IMR-90 (cell line): ENCODE measurements at regions not wholly inside any gene's neighbourhood (a gene's known extent, or its start where the extent isn't known, plus 50 kb on each side); places are given as distances from the start of the nearest gene placed in this dataset.

Experiments used
- ATAC-seq: fragments of 200-7000 bp; cut with Tn5 transposase; 2 replicates; pipeline ENCODE4 v1.9.1; 2020; ENCODE audit warnings: low read depth, mild to moderate bottlenecking, moderate library complexity
- BruUV-seq: library from RNA; stranded (reverse); fragments of 400-500 nt; replicated peaks from 2 replicates; lab custom pipeline; 2021; lab: Mats Ljungman, UMichigan
- CTCF ChIA-PET: fragments of 300-600 bp; formaldehyde crosslinking; extraction: SDS; loops from one replicate; lab custom pipeline; 2021; ENCODE audit warnings: antibody characterized with exemption; lab: Yijun Ruan, JAX
- POLR2A ChIA-PET: fragments of 300-600 bp; sonication (Branson Sonifier 250); formaldehyde crosslinking; loops from one replicate; lab custom pipeline; 2022; ENCODE audit warnings: antibody characterized with exemption; ENCODE audit not compliant: unreplicated experiment; lab: Charles Lee
- DNase-seq: peaks from one replicate; pipeline ENCODE4 v3.0.0; 2013
- H2AFZ ChIP-seq: replicated peaks from 2 replicates; pipeline ENCODE3; 2013; ENCODE audit warnings: low read length, mild to moderate bottlenecking; ENCODE audit not compliant: poor library complexity
- H2AK5ac ChIP-seq: 2 replicates; pipeline ENCODE4 v1.6.1; 2013; ENCODE audit warnings: low read depth, low read length, inconsistent platforms
- H2AK9ac ChIP-seq: replicated peaks from 2 replicates; pipeline ENCODE3; 2013; ENCODE audit warnings: mild to moderate bottlenecking, low read depth, low read length, moderate library complexity; ENCODE audit not compliant: poor library complexity
- H2BK120ac ChIP-seq: 2 replicates; pipeline ENCODE4 v1.6.1; 2013; ENCODE audit warnings: low read depth, low read length, inconsistent platforms
- H2BK15ac ChIP-seq: 3 replicates; pipeline ENCODE4 v1.6.1; 2013; ENCODE audit warnings: low read depth, low read length, inconsistent platforms
- H2BK20ac ChIP-seq: 2 replicates; pipeline ENCODE4 v1.6.1; 2013; ENCODE audit warnings: low read depth, mild to moderate bottlenecking, inconsistent platforms, low read length, moderate library complexity
- H2BK5ac ChIP-seq: 2 replicates; pipeline ENCODE4 v1.6.1; 2013; ENCODE audit warnings: mild to moderate bottlenecking, low read depth, low read length, inconsistent platforms; ENCODE audit not compliant: poor library complexity, severe bottlenecking
- H3K14ac ChIP-seq: replicated peaks from 2 replicates; pipeline ENCODE4 v1.6.1; 2013; ENCODE audit warnings: low read depth, low read length, inconsistent platforms
- H3K18ac ChIP-seq: 2 replicates; pipeline ENCODE4 v1.6.1; 2013; ENCODE audit warnings: low read depth, low read length, control low read depth
- H3K23ac ChIP-seq: 2 replicates; pipeline ENCODE4 v1.6.1; 2013; ENCODE audit warnings: low read depth, low read length, inconsistent platforms
- H3K27ac ChIP-seq: 2 replicates; pipeline ENCODE4 v1.5.1; 2013; ENCODE audit warnings: mild to moderate bottlenecking, control low read depth, low read length; ENCODE audit not compliant: insufficient read depth
- H3K27me3 ChIP-seq: 2 replicates; pipeline ENCODE4 v1.6.1; 2013; ENCODE audit warnings: low read length; ENCODE audit not compliant: control insufficient read depth, insufficient read depth
- H3K36me3 ChIP-seq: 2 replicates; pipeline ENCODE4 v1.6.1; 2013; ENCODE audit warnings: low read length, mixed read lengths; ENCODE audit not compliant: control insufficient read depth, insufficient read depth
- H3K4ac ChIP-seq: 2 replicates; pipeline ENCODE4 v1.6.1; 2013; ENCODE audit warnings: low read depth, low read length, inconsistent platforms
- H3K4me1 ChIP-seq: 2 replicates; pipeline ENCODE4 v1.6.1; 2013; ENCODE audit warnings: low read length, mixed read lengths; ENCODE audit not compliant: control insufficient read depth, insufficient read depth
- H3K4me2 ChIP-seq: 2 replicates; pipeline ENCODE4 v1.6.1; 2013; ENCODE audit warnings: low read depth, mild to moderate bottlenecking, control low read depth, low read length, moderate library complexity
- H3K4me3 ChIP-seq: 2 replicates; pipeline ENCODE4 v1.5.1; 2013; ENCODE audit warnings: low read depth, mild to moderate bottlenecking, control low read depth, low read length, moderate library complexity; ENCODE audit not compliant: insufficient read depth
- H3K56ac ChIP-seq: 2 replicates; pipeline ENCODE4 v1.6.1; 2013; ENCODE audit warnings: low read length, inconsistent platforms; ENCODE audit not compliant: insufficient read depth; ENCODE audit errors: extremely low read depth
- H3K79me1 ChIP-seq, 2 experiments: 2 replicates each; pipeline ENCODE4 v1.6.1; 2013; ENCODE audit warnings: low read length in 2 of 2, inconsistent platforms in 1 of 2, low read depth in 1 of 2
- H3K9ac ChIP-seq: 2 replicates; pipeline ENCODE4 v1.6.1; 2013; ENCODE audit warnings: low read depth, low read length, control low read depth
- H3K9me1 ChIP-seq: 2 replicates; pipeline ENCODE4 v1.6.1; 2013; ENCODE audit warnings: low read length, inconsistent platforms; ENCODE audit not compliant: insufficient read depth
- H3K9me3 ChIP-seq: 2 replicates; pipeline ENCODE4 v1.6.1; 2013; ENCODE audit warnings: low read length; ENCODE audit not compliant: control insufficient read depth, insufficient read depth
- H4K20me1 ChIP-seq: 2 replicates; pipeline ENCODE4 v1.6.1; 2013; ENCODE audit warnings: low read length, inconsistent platforms; ENCODE audit not compliant: insufficient read depth
- H4K5ac ChIP-seq: 2 replicates; pipeline ENCODE4 v1.6.1; 2013; ENCODE audit warnings: mild to moderate bottlenecking, low read depth, low read length, control low read depth
- H4K8ac ChIP-seq, 2 experiments: 2 replicates each; pipeline ENCODE4 v1.6.1; 2013; ENCODE audit warnings: low read depth in 2 of 2, low read length in 2 of 2, control low read depth in 1 of 2, inconsistent platforms in 1 of 2
- H4K91ac ChIP-seq: 2 replicates; pipeline ENCODE4 v1.6.1; 2013; ENCODE audit warnings: low read depth, low read length, inconsistent platforms; ENCODE audit not compliant: insufficient read depth
- CTCF ChIP-seq: conservative IDR thresholded peaks from 2 replicates; pipeline ENCODE4 v1.5.1; 2012; ENCODE audit warnings: mild to moderate bottlenecking, low read depth, low read length, improper control_type of control experiment
- ELK1 ChIP-seq: fragments of 150-350 bp; IDR thresholded peaks from 2 replicates; pipeline ENCODE4 v1.6.1; 2016; ENCODE audit warnings: low read depth, mild to moderate bottlenecking, low read length, moderate library complexity, borderline replicate concordance
- MAFK ChIP-seq: IDR thresholded peaks from 2 replicates; pipeline ENCODE4 v1.6.1; 2012; ENCODE audit warnings: low read depth, low read length, improper control_type of control experiment
- SMC3 ChIP-seq: fragments of 150-350 bp; IDR thresholded peaks from 2 replicates; pipeline ENCODE4 v1.6.1; 2016; ENCODE audit warnings: low read depth, mild to moderate bottlenecking, antibody characterized with exemption, low read length, moderate library complexity
- WGBS, 2 experiments: methylation state at CpG; one replicate each; pipeline versions ENCODE4 v1.1.5 to v1.1.7; 2013; ENCODE audit warnings: missing lambda C conversion rate in 2 of 2; ENCODE audit not compliant: insufficient read length in 1 of 2; ENCODE audit errors: extremely low coverage in 2 of 2; 5-methylcytosine and 5-hydroxymethylcytosine counted together
- dilution Hi-C: fragments of 300-500 bp; cut with HindIII; formaldehyde crosslinking; loops from one replicate; pipeline ENCODE4 v1.14.3; 2018; ENCODE audit warnings: low sequenced_read_pairs; ENCODE audit not compliant: unreplicated experiment
- in situ Hi-C: fragments of 300-500 bp; cut with MboI; formaldehyde crosslinking; loops from 3 replicates; pipeline ENCODE4 v1.14.3; 2019; ENCODE audit warnings: low sequenced_read_pairs, inconsistent platforms, mixed read lengths
- intact Hi-C: fragments of 100-400 bp; cut with micrococcal nuclease; formaldehyde crosslinking; loops from 2 replicates; pipeline ENCODE4 v1.10.0; 2022

- Histone ChIP-seq H2BK120ac (no peak overlapping the region), H4K91ac (no peak overlapping the region), H3K9me3 (no peaks in the 10 kb centered on the region), H3K56ac (no peak overlapping the region), H2AFZ (no peak overlapping the region), H3K14ac (no peak overlapping the region), H4K8ac (no peak overlapping the region), H3K9ac (no peak overlapping the region), H3K79me1 (no peaks in the 10 kb centered on the region), H3K23ac (no peak overlapping the region), H3K27me3 (no peaks in the 10 kb centered on the region), H3K4me1 (peaks cover 5% of the 10 kb centered on the region), H2AK5ac (no peak overlapping the region), H2BK20ac (no peak overlapping the region), H4K5ac (no peak overlapping the region), H3K27ac (no peak overlapping the region), H3K9me1 (no peaks in the 10 kb centered on the region), H3K18ac (no peak overlapping the region), H3K36me3 (no peaks in the 10 kb centered on the region), H3K4ac (no peak overlapping the region), H2AK9ac (peak overlapping the region; percentile 15), H4K20me1 (no peaks in the 10 kb centered on the region), H2BK5ac (no peak overlapping the region), H2BK15ac (no peak overlapping the region), H3K4me3 (no peak overlapping the region), H3K4me2 (no peak overlapping the region)
- CTCF ChIA-PET = no interaction called here
- ATAC-seq (no peak), DNase-seq (no peak)
- no peak for TF ChIP-seq CTCF
- TF ChIP-seq SMC3 = no peak
- no peak for TF ChIP-seq ELK1
- TF ChIP-seq MAFK = no peak
- WGBS, 2 experiments = 73% methylated on average over 4 of the region's 4 CpGs; no CpG with 5 or more reads in 1 of the 2 experiments
- POLR2A ChIA-PET = no interaction called here
- intact Hi-C loops (no loop called here), in situ Hi-C loops (no loop called here), dilution Hi-C loops (no loop called here)
- BruUV-seq = no TSS peak
These were observed 83.0 kb upstream of the CXCL12 start for GRCh38 chr10:44467900-44468299.
